ENCODE measurements at regions not wholly inside any gene's neighbourhood (a gene's known extent, or its start where the extent isn't known, plus 50 kb on each side); places are given as distances from the start of the nearest gene placed in this dataset.

GRCh38 chrX:117568238-117568637, 548.4 kb downstream of the KLHL13 start:
- H2AFZ ChIP-seq (ENCODE audit: low read depth): no peak overlapping the region
- TF ChIP-seq CTCF (conservative IDR thresholded peaks at IDR 0.05; ENCODE audit: low read depth, low read length): no peak
- no peak overlapping the region for H3K27ac ChIP-seq
- H3K79me2 ChIP-seq (ENCODE audit: insufficient read depth, low read depth): no peaks in the 10 kb centered on the region
- H3K4me2 ChIP-seq: no peak overlapping the region
- H3K4me1 ChIP-seq (ENCODE audit: low read depth, poor library complexity, severe bottlenecking): peaks cover 4% of the 10 kb centered on the region
- H3K36me3 ChIP-seq (ENCODE audit: insufficient read depth): no peaks in the 10 kb centered on the region
- H3K4me3 ChIP-seq (IDR thresholded peaks at IDR 0.05; ENCODE audit: insufficient read depth, low read depth, low read length): no peak overlapping the region
- H3K27me3 ChIP-seq (ENCODE audit: insufficient read depth, low read depth): no peaks in the 10 kb centered on the region
- no peak overlapping the region for H3K9ac ChIP-seq
- H4K20me1 ChIP-seq (ENCODE audit: insufficient read depth): no peaks in the 10 kb centered on the region

- Histone ChIP-seq H2AFZ (ENCODE audit: low read depth) (no peak overlapping the region), H3K4me1 (ENCODE audit: low read depth, poor library complexity, severe bottlenecking) (no peaks in the 10 kb centered on the region), H3K9ac (no peak overlapping the region), H3K4me2 (no peak overlapping the region), H4K20me1 (ENCODE audit: insufficient read depth) (no peaks in the 10 kb centered on the region), H3K27me3 (ENCODE audit: insufficient read depth, low read depth) (no peaks in the 10 kb centered on the region), H3K79me2 (ENCODE audit: insufficient read depth, low read depth) (no peaks in the 10 kb centered on the region), H3K36me3 (ENCODE audit: insufficient read depth) (no peaks in the 10 kb centered on the region), H3K27ac (no peak overlapping the region), H3K4me3 (IDR thresholded peaks at IDR 0.05; ENCODE audit: insufficient read depth, low read depth, low read length) (no peak overlapping the region)
- no peak for TF ChIP-seq CTCF (conservative IDR thresholded peaks at IDR 0.05; ENCODE audit: low read depth, low read length)
Observed at GRCh38 chrX:117543885-117544284, 572.7 kb downstream of the KLHL13 start.

DNA sequence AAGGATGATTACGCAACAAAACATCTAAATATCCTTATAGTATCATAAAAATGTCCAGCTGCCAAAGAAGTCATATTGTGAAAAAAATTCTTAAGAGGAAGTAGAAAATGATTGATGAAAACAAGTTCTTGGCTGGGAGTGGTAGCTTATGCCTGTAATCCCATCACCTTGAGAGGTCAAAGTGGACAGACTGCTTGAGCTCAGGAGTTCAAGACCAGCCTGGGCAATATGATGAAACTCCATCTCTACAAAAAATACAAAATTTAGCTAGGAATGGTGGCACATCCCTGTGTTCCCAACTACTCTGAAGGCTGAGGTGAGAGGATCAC, 577.6 kb downstream of the KLHL13 start:
- Histone ChIP-seq H3K4me1 (ENCODE audit: low read depth, poor library complexity, severe bottlenecking) (no peaks in the 10 kb centered on the region), H3K79me2 (ENCODE audit: insufficient read depth, low read depth) (no peaks in the 10 kb centered on the region), H3K27me3 (ENCODE audit: insufficient read depth, low read depth) (no peaks in the 10 kb centered on the region), H3K36me3 (ENCODE audit: insufficient read depth) (no peaks in the 10 kb centered on the region), H3K4me3 (IDR thresholded peaks at IDR 0.05; ENCODE audit: insufficient read depth, low read depth, low read length) (no peak overlapping the region), H3K9ac (no peak overlapping the region), H2AFZ (ENCODE audit: low read depth) (no peak overlapping the region), H3K27ac (no peak overlapping the region), H3K4me2 (no peak overlapping the region), H4K20me1 (ENCODE audit: insufficient read depth) (no peaks in the 10 kb centered on the region)
- TF ChIP-seq CTCF (conservative IDR thresholded peaks at IDR 0.05; ENCODE audit: low read depth, low read length): no peak

DNA sequence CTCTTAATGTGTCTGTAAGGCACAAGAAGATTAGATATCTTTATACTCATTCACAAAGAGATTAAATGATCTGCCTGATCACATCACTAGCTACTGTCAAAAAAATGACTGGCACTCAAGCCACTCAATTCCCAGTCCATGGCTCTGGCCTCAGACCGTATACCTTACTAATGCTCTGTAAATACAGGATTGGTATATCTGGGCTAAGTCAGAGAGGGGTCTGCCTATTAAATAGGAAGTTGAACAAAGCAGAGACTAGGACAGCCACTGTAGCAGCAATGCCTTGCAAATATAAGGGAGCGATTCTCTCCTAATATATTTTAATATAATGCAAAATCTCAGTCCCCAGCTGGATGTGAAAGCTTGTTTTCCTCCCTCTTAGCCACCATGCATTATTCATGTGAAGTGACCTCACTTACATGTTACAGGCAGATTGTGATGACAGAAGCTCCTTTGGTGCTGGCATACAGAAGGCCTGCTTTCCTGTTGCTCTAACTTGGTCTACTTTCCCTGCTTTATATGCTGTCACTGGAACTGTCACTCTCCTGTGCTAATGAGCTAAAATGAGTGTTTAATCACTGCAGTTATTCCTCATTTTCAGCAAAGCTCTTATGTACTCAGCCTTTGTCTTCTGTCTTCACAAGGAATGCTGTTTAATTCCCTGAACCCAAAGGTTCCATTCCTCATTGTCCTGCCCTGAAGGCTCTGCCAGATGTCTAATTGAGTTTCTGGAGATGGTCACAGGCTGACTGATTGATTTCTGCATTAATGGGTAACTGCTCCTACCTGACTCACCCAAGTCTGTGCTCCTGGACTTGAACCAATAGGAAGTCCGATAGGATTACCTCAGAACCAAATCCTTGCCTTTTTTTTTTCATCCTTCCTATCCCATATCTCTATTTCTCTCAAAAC, 578.2 kb downstream of the KLHL13 start:
- Histone ChIP-seq H3K27me3 (ENCODE audit: insufficient read depth, low read depth) (no peaks in the 10 kb centered on the region), H4K20me1 (ENCODE audit: insufficient read depth) (no peaks in the 10 kb centered on the region), H3K4me3 (IDR thresholded peaks at IDR 0.05; ENCODE audit: insufficient read depth, low read depth, low read length) (no peak overlapping the region), H3K4me1 (ENCODE audit: low read depth, poor library complexity, severe bottlenecking) (no peaks in the 10 kb centered on the region), H3K36me3 (ENCODE audit: insufficient read depth) (no peaks in the 10 kb centered on the region), H3K4me2 (no peak overlapping the region), H2AFZ (ENCODE audit: low read depth) (no peak overlapping the region), H3K27ac (no peak overlapping the region), H3K9ac (no peak overlapping the region), H3K79me2 (ENCODE audit: insufficient read depth, low read depth) (no peaks in the 10 kb centered on the region)
- TF ChIP-seq CTCF (conservative IDR thresholded peaks at IDR 0.05; ENCODE audit: low read depth, low read length): no peak

All from KMS-11 (cell line).